ENCODE measurements at regions not wholly inside any gene's neighbourhood (a gene's known extent, or its start where the extent isn't known, plus 50 kb on each side); places are given as distances from the start of the nearest gene placed in this dataset.
"Not testable (repeated sequence)": the region's sequence is repeated elsewhere in the genome, so short reads cannot be mapped to it uniquely, and the experiment has no call there.

- DNase-seq, result no peak
Measured at GRCh38 chr16:86337581-86338402, 172.5 kb upstream of the FOXF1 start.

GRCh38 chr16:86338403-86339115, 171.8 kb upstream of the FOXF1 start:
- DNase-seq, result no peak

GRCh38 chr16:86342161-86342834, 168.0 kb upstream of the FOXF1 start:
- DNase-seq, result no peak

- no peak for DNase-seq
Measured at GRCh38 chr16:86343027-86343795, 167.1 kb upstream of the FOXF1 start.

- DNase-seq, result no peak
Measured at GRCh38 chr16:86343796-86344585, 166.3 kb upstream of the FOXF1 start.

- no peak for DNase-seq
Measured at GRCh38 chr16:86344586-86344871, 165.8 kb upstream of the FOXF1 start.

GRCh38 chr16:86344881-86345280, 165.4 kb upstream of the FOXF1 start:
- DNase-seq, result no peak

- DNase-seq, result no peak
Measured at GRCh38 chr16:86345516-86345915, 164.8 kb upstream of the FOXF1 start.

- no peak for DNase-seq
Measured at GRCh38 chr16:86346034-86346433, 164.3 kb upstream of the FOXF1 start.

GRCh38 chr16:86347090-86347489, 163.2 kb upstream of the FOXF1 start:
- DNase-seq, result no peak

GRCh38 chr16:86347916-86348555, 162.3 kb upstream of the FOXF1 start:
- no peak for DNase-seq

GRCh38 chr16:86349338-86349900, 160.9 kb upstream of the FOXF1 start:
- no peak for DNase-seq

- DNase-seq, result no peak
Measured at GRCh38 chr16:86350289-86350688, 160.0 kb upstream of the FOXF1 start.

GRCh38 chr16:86351041-86351784, 159.1 kb upstream of the FOXF1 start:
- DNase-seq, result no peak

GRCh38 chr16:86351785-86352139, 158.6 kb upstream of the FOXF1 start:
- DNase-seq, result not testable (repeated sequence)

GRCh38 chr16:86353148-86353547, 157.2 kb upstream of the FOXF1 start:
- DNase-seq, result no peak

- DNase-seq, result no peak
Measured at GRCh38 chr16:86353948-86354347, 156.4 kb upstream of the FOXF1 start.

- DNase-seq, result no peak
Measured at GRCh38 chr16:86354641-86355513, 155.4 kb upstream of the FOXF1 start.

GRCh38 chr16:86355531-86355930, 154.8 kb upstream of the FOXF1 start:
- DNase-seq, result no peak

- no peak for DNase-seq
Measured at GRCh38 chr16:86355951-86356350, 154.4 kb upstream of the FOXF1 start.

Measured in CD4-positive, alpha-beta T cell treated with Interleukin-4 for 4 hours (primary cell).